HEK293 (cell line): ENCODE measurements at regions not wholly inside any gene's neighbourhood (a gene's known extent, or its start where the extent isn't known, plus 50 kb on each side); places are given as distances from the start of the nearest gene placed in this dataset.

Source experiments
- CTCF ChIA-PET: fragments of 350-600 bp; formaldehyde crosslinking; extraction: SDS; loops from one replicate; lab custom pipeline; 2021; ENCODE audit warnings: antibody characterized with exemption; lab: Yijun Ruan, JAX
- POLR2A ChIA-PET: fragments of 300-600 bp; formaldehyde crosslinking; extraction: SDS; loops from one replicate; lab custom pipeline; 2020; ENCODE audit warnings: antibody characterized with exemption, inconsistent platforms; lab: Yijun Ruan, JAX
- H3K27ac ChIP-seq: fragments of 200-500 bp; sonication (Bioruptor generic); 2 replicates; pipeline ENCODE4 v1.5.1; 2014; ENCODE audit warnings: low read depth, low read length, control low read depth, inconsistent platforms; ENCODE audit errors: extremely low read depth
- H3K36me3 ChIP-seq, 2 experiments: fragments of 200-500 bp in 1 of 2; sonication (Bioruptor generic) in 1 of 2; 1 replicate in 1 of 2; 2 replicates in 1 of 2; pipeline ENCODE4 v1.5.1; 2014 to 2017; ENCODE audit warnings: inconsistent platforms in 2 of 2, low read length in 2 of 2; ENCODE audit not compliant: control insufficient read depth in 2 of 2, insufficient read depth in 1 of 2
- H3K4me1 ChIP-seq: fragments of 200-500 bp; sonication (Bioruptor generic); 2 replicates; pipeline ENCODE4 v1.5.1; 2014; ENCODE audit warnings: mild to moderate bottlenecking, low read length, inconsistent platforms; ENCODE audit not compliant: control insufficient read depth, insufficient read depth
- H3K4me3 ChIP-seq: 2 replicates; pipeline ENCODE4 v1.5.1; 2011; ENCODE audit warnings: low read depth, mild to moderate bottlenecking, control low read depth, low read length, moderate library complexity
- H3K9me3 ChIP-seq: fragments of 200-500 bp; sonication (Bioruptor generic); 2 replicates; pipeline ENCODE4 v1.5.1; 2014; ENCODE audit warnings: low read depth, low read length, inconsistent platforms; ENCODE audit not compliant: control insufficient read depth, insufficient read depth
- EGR2 ChIP-seq: fragments of 450-650 bp; formaldehyde crosslinking; IDR thresholded peaks from 2 replicates; pipeline ENCODE4 v1.5.1; 2016; ENCODE audit warnings: low read depth, missing biosample characterization, missing genetic modification characterization
- ELK4 ChIP-seq: IDR thresholded peaks from 2 replicates; pipeline ENCODE4 v1.6.1; 2011; ENCODE audit warnings: mild to moderate bottlenecking, low read depth, low read length, borderline replicate concordance
- KLF10 ChIP-seq: fragments of 450-650 bp; IDR thresholded peaks from 2 replicates; pipeline ENCODE4 v1.5.1; 2018; ENCODE audit warnings: missing biosample characterization, mild to moderate bottlenecking, missing genetic modification characterization
- KLF16 ChIP-seq: fragments of 450-650 bp; formaldehyde crosslinking; IDR thresholded peaks from 2 replicates; pipeline ENCODE4 v1.5.1; 2017; ENCODE audit warnings: missing biosample characterization, missing genetic modification characterization
- SALL2 ChIP-seq: fragments of 450-650 bp; formaldehyde crosslinking; IDR thresholded peaks from 2 replicates; pipeline ENCODE4 v1.5.0; 2017; ENCODE audit warnings: missing biosample characterization, mild to moderate bottlenecking, missing genetic modification characterization, borderline replicate concordance
- YY2 ChIP-seq: fragments of 450-650 bp; formaldehyde crosslinking; IDR thresholded peaks from 2 replicates; pipeline ENCODE4 v1.5.1; 2016; ENCODE audit warnings: missing biosample characterization, missing genetic modification characterization
- ZBTB21 ChIP-seq: fragments of 450-650 bp; formaldehyde crosslinking; IDR thresholded peaks from 2 replicates; pipeline ENCODE4 v1.5.1; 2017; ENCODE audit warnings: missing biosample characterization, missing genetic modification characterization
- ZFHX2 ChIP-seq: fragments of 450-650 bp; formaldehyde crosslinking; conservative IDR thresholded peaks from 2 replicates; pipeline ENCODE4 v1.5.1; 2016; ENCODE audit warnings: missing biosample characterization, missing genetic modification characterization
- ZNF292 ChIP-seq: fragments of 450-650 bp; formaldehyde crosslinking; IDR thresholded peaks from 2 replicates; pipeline ENCODE4 v1.5.1; 2016; ENCODE audit warnings: low read depth, missing biosample characterization, missing genetic modification characterization, borderline replicate concordance
- ZNF37A ChIP-seq: fragments of 450-650 bp; IDR thresholded peaks from 2 replicates; pipeline ENCODE4 v1.5.1; 2018; ENCODE audit warnings: missing biosample characterization, missing genetic modification characterization
- ZNF433 ChIP-seq: fragments of 450-650 bp; formaldehyde crosslinking; IDR thresholded peaks from 2 replicates; pipeline ENCODE4 v1.5.1; 2016; ENCODE audit warnings: missing biosample characterization, missing genetic modification characterization, low read depth
- ZNF548 ChIP-seq: fragments of 450-650 bp; formaldehyde crosslinking; IDR thresholded peaks from 2 replicates; pipeline ENCODE4 v1.5.1; 2016; ENCODE audit warnings: missing biosample characterization, missing genetic modification characterization
- ZNF561 ChIP-seq: fragments of 450-650 bp; IDR thresholded peaks from 2 replicates; pipeline ENCODE4 v1.5.1; 2018; ENCODE audit warnings: missing biosample characterization, missing genetic modification characterization, borderline replicate concordance
- ZNF585B ChIP-seq: fragments of 450-650 bp; formaldehyde crosslinking; IDR thresholded peaks from 2 replicates; pipeline ENCODE4 v1.5.1; 2016; ENCODE audit warnings: missing biosample characterization, missing genetic modification characterization
- ZNF623 ChIP-seq: fragments of 450-650 bp; formaldehyde crosslinking; IDR thresholded peaks from 2 replicates; pipeline ENCODE4 v1.5.1; 2016; ENCODE audit warnings: missing biosample characterization, missing genetic modification characterization
- ZNF654 ChIP-seq: fragments of 450-650 bp; formaldehyde crosslinking; IDR thresholded peaks from 2 replicates; pipeline ENCODE4 v1.5.1; 2016; ENCODE audit warnings: low read depth, missing biosample characterization, missing genetic modification characterization
- ZNF768 ChIP-seq: fragments of 450-650 bp; formaldehyde crosslinking; IDR thresholded peaks from 2 replicates; pipeline ENCODE4 v1.5.1; 2018; ENCODE audit warnings: missing biosample characterization, mild to moderate bottlenecking, missing genetic modification characterization
- ZNF843 ChIP-seq: fragments of 450-650 bp; formaldehyde crosslinking; IDR thresholded peaks from 2 replicates; pipeline ENCODE4 v1.5.1; 2016; ENCODE audit warnings: missing biosample characterization, missing genetic modification characterization
- TF ChIP-seq, protein P1 (sequence below): fragments of 450-650 bp; formaldehyde crosslinking; conservative IDR thresholded peaks from 2 replicates; pipeline ENCODE4 v1.5.1; 2016; ENCODE audit warnings: low read depth, missing biosample characterization, missing genetic modification characterization

DNA sequence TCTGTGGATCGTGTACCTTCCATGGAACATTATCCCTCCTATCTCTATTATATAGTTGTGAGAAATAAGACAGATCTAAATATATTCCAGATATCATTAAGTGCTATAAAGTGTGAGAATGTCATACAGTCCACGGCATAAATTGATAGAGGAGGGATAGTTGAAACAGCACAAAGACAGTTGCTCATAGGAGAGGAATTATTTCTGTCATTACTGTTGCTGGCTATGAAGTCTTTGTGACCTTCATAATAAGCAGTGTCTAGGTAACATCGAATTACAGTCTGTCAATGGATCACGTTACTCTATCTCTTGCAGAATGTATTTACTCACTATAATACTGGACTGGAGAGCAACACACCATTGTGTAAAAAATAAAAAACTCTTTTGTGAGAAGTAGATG is 671.5 kb upstream of the PCDH20 start:
- no peak for TF ChIP-seq SALL2 (tag by site-specific recombination)
- no peak for TF ChIP-seq ZFHX2 (tag by site-specific recombination)
- no peak for TF ChIP-seq ZNF623 (tag by site-specific recombination)
- TF ChIP-seq ZNF585B (tag by site-specific recombination) = no peak
- TF ChIP-seq ZNF768 (tag by site-specific recombination) = no peak
- TF ChIP-seq ZNF37A (tag by site-specific recombination) = no peak
- TF ChIP-seq YY2 (tag by site-specific recombination) = no peak
- TF ChIP-seq ZNF548 (tag by site-specific recombination) = no peak
- no peak for TF ChIP-seq ZNF843 (tag by site-specific recombination)
- no peak for TF ChIP-seq ZNF292 (tag by site-specific recombination)
- TF ChIP-seq, protein P1, sequence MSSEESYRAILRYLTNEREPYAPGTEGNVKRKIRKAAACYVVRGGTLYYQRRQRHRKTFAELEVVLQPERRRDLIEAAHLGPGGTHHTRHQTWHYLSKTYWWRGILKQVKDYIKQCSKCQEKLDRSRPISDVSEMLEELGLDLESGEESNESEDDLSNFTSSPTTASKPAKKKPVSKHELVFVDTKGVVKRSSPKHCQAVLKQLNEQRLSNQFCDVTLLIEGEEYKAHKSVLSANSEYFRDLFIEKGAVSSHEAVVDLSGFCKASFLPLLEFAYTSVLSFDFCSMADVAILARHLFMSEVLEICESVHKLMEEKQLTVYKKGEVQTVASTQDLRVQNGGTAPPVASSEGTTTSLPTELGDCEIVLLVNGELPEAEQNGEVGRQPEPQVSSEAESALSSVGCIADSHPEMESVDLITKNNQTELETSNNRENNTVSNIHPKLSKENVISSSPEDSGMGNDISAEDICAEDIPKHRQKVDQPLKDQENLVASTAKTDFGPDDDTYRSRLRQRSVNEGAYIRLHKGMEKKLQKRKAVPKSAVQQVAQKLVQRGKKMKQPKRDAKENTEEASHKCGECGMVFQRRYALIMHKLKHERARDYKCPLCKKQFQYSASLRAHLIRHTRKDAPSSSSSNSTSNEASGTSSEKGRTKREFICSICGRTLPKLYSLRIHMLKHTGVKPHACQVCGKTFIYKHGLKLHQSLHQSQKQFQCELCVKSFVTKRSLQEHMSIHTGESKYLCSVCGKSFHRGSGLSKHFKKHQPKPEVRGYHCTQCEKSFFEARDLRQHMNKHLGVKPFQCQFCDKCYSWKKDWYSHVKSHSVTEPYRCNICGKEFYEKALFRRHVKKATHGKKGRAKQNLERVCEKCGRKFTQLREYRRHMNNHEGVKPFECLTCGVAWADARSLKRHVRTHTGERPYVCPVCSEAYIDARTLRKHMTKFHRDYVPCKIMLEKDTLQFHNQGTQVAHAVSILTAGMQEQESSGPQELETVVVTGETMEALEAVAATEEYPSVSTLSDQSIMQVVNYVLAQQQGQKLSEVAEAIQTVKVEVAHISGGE (tag by site-specific recombination) = no peak
- TF ChIP-seq EGR2 (tag by site-specific recombination) = no peak
- no peak for TF ChIP-seq ZNF561 (tag by site-specific recombination)
- no peak for TF ChIP-seq KLF16 (tag by site-specific recombination)
- TF ChIP-seq ZNF654 (tag by site-specific recombination) = no peak
- TF ChIP-seq ZNF433 (tag by site-specific recombination) = no peak
- TF ChIP-seq ZBTB21 (tag by site-specific recombination) = no peak
- no peak overlapping the region for H3K4me3 ChIP-seq
- H3K36me3 ChIP-seq = no peaks in the 10 kb centered on the region
- H3K9me3 ChIP-seq = no peaks in the 10 kb centered on the region
- CTCF ChIA-PET = no interaction called here
- H3K4me1 ChIP-seq = no peaks in the 10 kb centered on the region
- H3K27ac ChIP-seq = no peak overlapping the region
- POLR2A ChIA-PET = no interaction called here

DNA sequence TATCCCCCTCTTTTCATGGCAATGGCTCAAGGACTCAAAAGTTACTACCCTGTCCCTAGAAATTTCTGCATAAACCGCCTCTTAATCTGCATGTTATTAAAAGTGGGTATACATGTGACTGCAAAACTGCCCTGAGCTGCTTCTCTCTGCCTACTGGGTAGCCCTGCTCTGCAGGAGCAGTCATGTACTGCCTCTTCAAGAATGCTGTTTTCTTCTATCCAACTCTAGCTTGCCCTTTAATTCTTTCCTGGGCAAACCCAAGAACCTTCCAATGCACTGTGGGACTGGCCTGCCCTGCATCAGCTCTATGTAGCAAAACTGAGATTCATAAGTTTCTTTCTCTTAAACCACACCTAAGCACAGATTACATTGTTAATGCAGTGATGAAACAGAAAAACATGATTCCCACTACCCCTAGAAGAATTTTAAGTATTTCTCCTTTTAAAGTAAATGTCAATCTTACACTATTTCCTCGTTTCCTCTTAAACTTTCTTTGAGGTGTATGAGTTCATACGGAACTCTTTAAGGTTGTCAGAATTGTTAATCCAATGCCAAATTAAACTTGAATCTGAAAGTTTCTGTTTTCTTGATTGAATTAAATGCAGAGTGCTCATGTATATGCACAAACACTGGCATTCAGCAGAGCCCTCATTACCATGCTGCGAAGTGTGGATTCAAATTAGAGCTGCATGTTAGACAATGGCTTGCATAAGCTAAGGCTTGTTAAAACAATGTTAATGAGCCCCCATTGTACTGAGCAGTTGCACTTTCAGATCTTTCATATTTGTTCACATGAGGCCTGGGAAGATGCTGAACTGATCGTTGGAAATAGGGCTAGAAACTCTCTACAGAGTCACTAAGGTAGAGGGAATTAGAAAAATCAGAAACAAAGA is 669.9 kb upstream of the PCDH20 start:
- no peak overlapping the region for H3K27ac ChIP-seq
- TF ChIP-seq KLF10 (tag by site-specific recombination) (no peak), ELK4 (peak; percentile 73; the same call in 1 of the 2 replicates)
- CTCF ChIA-PET = no interaction called here
- H3K4me1 ChIP-seq = no peaks in the 10 kb centered on the region
- no peak overlapping the region for H3K4me3 ChIP-seq
- H3K9me3 ChIP-seq = no peaks in the 10 kb centered on the region
- POLR2A ChIA-PET = no interaction called here
- no peaks in the 10 kb centered on the region for H3K36me3 ChIP-seq
